ENCODE measurements at regions not wholly inside any gene's neighbourhood (a gene's known extent, or its start where the extent isn't known, plus 50 kb on each side); places are given as distances from the start of the nearest gene placed in this dataset.

DNA sequence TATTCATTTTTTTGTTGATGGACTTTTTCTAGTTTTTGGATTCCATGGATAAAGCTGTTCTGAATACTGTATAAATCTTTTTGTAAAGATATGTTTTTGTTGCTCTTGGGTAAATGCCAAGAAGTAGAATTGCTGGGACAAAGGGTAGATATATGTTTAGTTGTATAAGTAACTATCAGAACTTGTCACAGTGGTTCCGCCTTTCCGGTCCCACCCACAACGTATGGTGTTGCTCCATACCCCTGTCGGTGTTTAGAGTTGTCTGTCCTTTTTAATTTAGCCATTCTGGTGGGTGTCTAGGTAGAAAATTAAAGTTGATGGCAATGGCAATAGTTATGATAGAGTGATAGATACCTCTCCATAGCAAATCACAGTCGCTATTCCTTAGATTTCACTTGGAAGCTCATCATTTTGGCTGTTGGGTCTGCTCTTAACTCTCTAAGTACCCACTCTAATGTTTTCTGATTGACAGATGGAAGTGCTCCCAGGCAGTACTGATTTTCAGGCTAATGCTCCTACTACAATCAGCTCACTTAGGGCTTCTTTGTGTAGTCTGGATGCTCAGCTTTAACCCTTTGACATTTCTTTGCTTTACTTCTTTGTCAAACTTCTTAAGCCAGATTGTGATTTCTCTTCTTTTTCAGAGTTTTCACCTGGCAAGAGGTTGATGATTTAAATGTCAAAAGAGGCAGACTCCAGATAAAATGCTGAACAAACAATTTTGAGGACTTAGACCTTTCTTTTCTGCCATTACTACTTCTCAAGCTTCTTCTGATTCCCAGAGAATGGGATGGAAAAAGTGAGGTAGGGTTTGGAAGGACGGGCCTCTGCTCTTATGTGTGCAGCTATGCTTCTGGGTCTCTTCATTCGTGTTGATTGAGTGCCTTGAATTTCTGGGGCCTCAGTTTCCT lies 156.4 kb downstream of the AQP4 start:
- H3K4me1 ChIP-seq (ENCODE audit: control insufficient read depth, low read length) = no peaks in the 10 kb centered on the region
- H3K9me2 ChIP-seq (replicated peaks; ENCODE audit: control insufficient read depth, low read length) = no peaks in the 10 kb centered on the region
- H3K36me3 ChIP-seq (ENCODE audit: control insufficient read depth, low read length) = no peaks in the 10 kb centered on the region
- no peaks in the 10 kb centered on the region for H3K9me3 ChIP-seq (ENCODE audit: control insufficient read depth, insufficient read depth, low read length)
- no peaks in the 10 kb centered on the region for H4K20me1 ChIP-seq (ENCODE audit: control insufficient read depth, insufficient read depth, low read depth, low read length)
- H3K4me2 ChIP-seq (ENCODE audit: low read length) = no peak overlapping the region
- no peak overlapping the region for H3K27ac ChIP-seq (ENCODE audit: low read depth, low read length)
- H3K27me3 ChIP-seq (ENCODE audit: control insufficient read depth, low read length) = no peaks in the 10 kb centered on the region
- H3K4me3 ChIP-seq (ENCODE audit: low read length) = no peak overlapping the region
- no peaks in the 10 kb centered on the region for H3K79me2 ChIP-seq (ENCODE audit: control insufficient read depth, low read length)
- no peaks in the 10 kb centered on the region for H3F3A ChIP-seq (ENCODE audit: control insufficient read depth, insufficient read depth)
- no peak for TF ChIP-seq EZH2phosphoT487 (IDR thresholded peaks at IDR 0.05; ENCODE audit: borderline replicate concordance, low read length)
- TF ChIP-seq, protein P1, sequence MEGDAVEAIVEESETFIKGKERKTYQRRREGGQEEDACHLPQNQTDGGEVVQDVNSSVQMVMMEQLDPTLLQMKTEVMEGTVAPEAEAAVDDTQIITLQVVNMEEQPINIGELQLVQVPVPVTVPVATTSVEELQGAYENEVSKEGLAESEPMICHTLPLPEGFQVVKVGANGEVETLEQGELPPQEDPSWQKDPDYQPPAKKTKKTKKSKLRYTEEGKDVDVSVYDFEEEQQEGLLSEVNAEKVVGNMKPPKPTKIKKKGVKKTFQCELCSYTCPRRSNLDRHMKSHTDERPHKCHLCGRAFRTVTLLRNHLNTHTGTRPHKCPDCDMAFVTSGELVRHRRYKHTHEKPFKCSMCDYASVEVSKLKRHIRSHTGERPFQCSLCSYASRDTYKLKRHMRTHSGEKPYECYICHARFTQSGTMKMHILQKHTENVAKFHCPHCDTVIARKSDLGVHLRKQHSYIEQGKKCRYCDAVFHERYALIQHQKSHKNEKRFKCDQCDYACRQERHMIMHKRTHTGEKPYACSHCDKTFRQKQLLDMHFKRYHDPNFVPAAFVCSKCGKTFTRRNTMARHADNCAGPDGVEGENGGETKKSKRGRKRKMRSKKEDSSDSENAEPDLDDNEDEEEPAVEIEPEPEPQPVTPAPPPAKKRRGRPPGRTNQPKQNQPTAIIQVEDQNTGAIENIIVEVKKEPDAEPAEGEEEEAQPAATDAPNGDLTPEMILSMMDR (IDR thresholded peaks at IDR 0.05; ENCODE audit: low read depth, low read length, poor library complexity, severe bottlenecking) = no peak

DNA sequence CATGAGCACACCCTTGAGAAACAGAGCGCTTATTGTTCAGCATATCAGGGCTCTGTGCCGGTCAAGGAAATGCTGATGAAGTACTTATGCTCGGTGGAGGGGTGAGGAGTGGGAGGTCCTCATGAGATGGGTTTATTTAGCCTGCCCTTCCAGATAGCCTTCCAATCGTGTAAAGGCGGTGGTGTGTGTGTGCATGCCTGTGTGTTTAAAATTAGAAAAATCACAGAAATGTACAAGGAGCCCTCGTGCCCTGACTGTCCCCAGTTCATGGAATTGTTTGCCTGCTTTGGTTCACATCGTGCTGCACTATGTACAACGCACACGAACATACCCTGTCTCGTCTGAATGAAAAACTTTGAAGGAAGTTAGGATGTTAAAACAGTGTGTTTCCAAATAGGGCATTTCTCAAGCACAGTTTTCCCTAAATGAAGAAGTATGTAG lies 158.6 kb downstream of the AQP4 start:
- Histone ChIP-seq H3K4me1 (ENCODE audit: control insufficient read depth, low read length) (no peaks in the 10 kb centered on the region), H4K20me1 (ENCODE audit: control insufficient read depth, insufficient read depth, low read depth, low read length) (no peaks in the 10 kb centered on the region), H3K79me2 (ENCODE audit: control insufficient read depth, low read length) (no peaks in the 10 kb centered on the region), H3K4me3 (ENCODE audit: low read length) (no peak overlapping the region), H3K4me2 (ENCODE audit: low read length) (no peak overlapping the region), H3K27me3 (ENCODE audit: control insufficient read depth, low read length) (no peaks in the 10 kb centered on the region), H3K36me3 (ENCODE audit: control insufficient read depth, low read length) (no peaks in the 10 kb centered on the region), H3K9me3 (ENCODE audit: control insufficient read depth, insufficient read depth, low read length) (no peaks in the 10 kb centered on the region), H3F3A (ENCODE audit: control insufficient read depth, insufficient read depth) (no peaks in the 10 kb centered on the region), H3K27ac (ENCODE audit: low read depth, low read length) (no peak overlapping the region), H3K9me2 (replicated peaks; ENCODE audit: control insufficient read depth, low read length) (no peaks in the 10 kb centered on the region)
- TF ChIP-seq EZH2phosphoT487 (IDR thresholded peaks at IDR 0.05; ENCODE audit: borderline replicate concordance, low read length) = no peak
- TF ChIP-seq, protein P1 (IDR thresholded peaks at IDR 0.05; ENCODE audit: low read depth, low read length, poor library complexity, severe bottlenecking) = no peak

DNA sequence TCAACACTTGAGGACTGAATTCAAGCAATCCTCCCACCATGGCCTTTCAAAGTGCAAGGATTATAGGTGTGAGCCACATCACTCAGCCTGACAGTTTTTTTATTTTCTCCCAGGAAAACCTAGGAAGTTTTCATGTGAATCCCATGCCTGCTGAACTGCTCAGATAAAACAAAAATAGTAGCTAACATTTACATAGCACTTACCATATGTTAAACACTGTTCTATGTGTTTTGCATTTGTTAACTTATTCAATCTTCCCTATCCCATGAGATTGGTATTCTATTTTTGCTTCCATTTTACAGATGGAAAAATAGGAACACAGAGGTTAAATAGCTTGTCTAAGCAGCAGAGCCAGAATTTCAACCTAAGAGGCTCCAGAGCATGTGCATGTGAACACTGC lies 157.4 kb upstream of the KCTD1 start:
- Histone ChIP-seq H3K4me2 (ENCODE audit: low read length) (no peak overlapping the region), H3K27ac (ENCODE audit: low read depth, low read length) (no peak overlapping the region)
- TF ChIP-seq EZH2phosphoT487 (IDR thresholded peaks at IDR 0.05; ENCODE audit: borderline replicate concordance, low read length) = no peak
- TF ChIP-seq, protein P1 (IDR thresholded peaks at IDR 0.05; ENCODE audit: low read depth, low read length, poor library complexity, severe bottlenecking) = no peak

More for the DNA sequence above, 157.4 kb upstream of the KCTD1 start:
- Histone ChIP-seq H3K9me2 (replicated peaks; ENCODE audit: control insufficient read depth, low read length) (no peaks in the 10 kb centered on the region), H3K79me2 (ENCODE audit: control insufficient read depth, low read length) (no peaks in the 10 kb centered on the region), H3K4me3 (ENCODE audit: low read length) (no peak overlapping the region), H3K27me3 (ENCODE audit: control insufficient read depth, low read length) (no peaks in the 10 kb centered on the region), H3K36me3 (ENCODE audit: control insufficient read depth, low read length) (no peaks in the 10 kb centered on the region), H3F3A (ENCODE audit: control insufficient read depth, insufficient read depth) (no peaks in the 10 kb centered on the region), H3K4me1 (ENCODE audit: control insufficient read depth, low read length) (no peaks in the 10 kb centered on the region), H4K20me1 (ENCODE audit: control insufficient read depth, insufficient read depth, low read depth, low read length) (no peaks in the 10 kb centered on the region), H3K9me3 (ENCODE audit: control insufficient read depth, insufficient read depth, low read length) (no peaks in the 10 kb centered on the region)
